NB4 (cell line): ENCODE measurements at regions not wholly inside any gene's neighbourhood (a gene's known extent, or its start where the extent isn't known, plus 50 kb on each side); places are given as distances from the start of the nearest gene placed in this dataset.

Experiments
- CTCF ChIP-seq: IDR thresholded peaks from one replicate; pipeline ENCODE4 v1.5.1; 2012; ENCODE audit warnings: low read depth, low read length
- MAX ChIP-seq: IDR thresholded peaks from 2 replicates; pipeline ENCODE4 v1.6.1; 2011; ENCODE audit warnings: low read depth, low read length
- MYC ChIP-seq: IDR thresholded peaks from 2 replicates; pipeline ENCODE4 v1.6.1; 2011; ENCODE audit warnings: low read depth, low read length
- POLR2A ChIP-seq: IDR thresholded peaks from 2 replicates; pipeline ENCODE4 v1.6.1; 2011; ENCODE audit warnings: mild to moderate bottlenecking; ENCODE audit not compliant: insufficient read length; ENCODE audit errors: extremely low read depth

- no peak for TF ChIP-seq CTCF
- TF ChIP-seq POLR2A: no peak
- TF ChIP-seq MAX: no peak
- no peak for TF ChIP-seq MYC
Measured at GRCh38 chr18:61618816-61619215, 274.0 kb downstream of the RNF152 start.
